Omental fat pad (tissue), 3 donors: ENCODE measurements at regions not wholly inside any gene's neighbourhood (a gene's known extent, or its start where the extent isn't known, plus 50 kb on each side); places are given as distances from the start of the nearest gene placed in this dataset.
"Not testable (repeated sequence)": the region's sequence is repeated elsewhere in the genome, so short reads cannot be mapped to it uniquely, and the experiment has no call there.

ENCODE experiments used
- ATAC-seq: fragments of 150-250 bp; one replicate; pipeline ENCODE4 v1.9.1; 2016; ENCODE audit warnings: mild to moderate bottlenecking, moderate library complexity; ENCODE audit not compliant: low FRiP score
- DNase-seq: peaks from one replicate; pipeline ENCODE4 v3.0.0-alpha.2; 2019; ENCODE audit warnings: low spot score
- CTCF ChIP-seq, 3 donors: fragments of 450-650 bp; IDR thresholded peaks; one replicate each; pipeline ENCODE4 v1.5.1; 2016 to 2017; ENCODE audit warnings: antibody characterized with exemption in 3 of 3, mild to moderate bottlenecking in 3 of 3, moderate library complexity in 2 of 3

GRCh38 chr15:23763021-23763420 lies 75.9 kb upstream of the NDN start:
- TF ChIP-seq CTCF (IDR thresholded peaks at IDR 0.05) = no peak
- no peak for DNase-seq
- ATAC-seq = no peak

DNA sequence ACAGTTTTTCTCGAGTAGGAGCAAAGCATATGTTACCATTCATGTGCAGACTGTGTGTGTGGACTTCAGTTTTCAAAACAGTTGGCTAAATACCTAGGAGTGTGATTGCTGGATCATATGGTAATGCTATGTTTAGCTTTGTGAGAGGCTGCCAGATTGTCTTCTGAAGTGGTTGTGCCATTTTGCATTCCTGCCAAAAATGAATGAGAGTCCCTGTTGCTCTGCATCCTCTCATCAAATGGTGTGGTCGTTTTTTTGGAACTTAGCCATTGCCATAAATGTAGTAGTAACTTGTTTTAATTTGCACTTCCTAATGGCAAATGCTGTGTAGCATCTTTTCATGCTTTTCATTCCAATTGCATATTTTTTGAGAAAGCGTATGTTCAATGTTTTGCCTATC lies 77.2 kb upstream of the NDN start:
- DNase-seq = no peak
- TF ChIP-seq CTCF (IDR thresholded peaks at IDR 0.05) = no peak
- no peak for ATAC-seq

DNA sequence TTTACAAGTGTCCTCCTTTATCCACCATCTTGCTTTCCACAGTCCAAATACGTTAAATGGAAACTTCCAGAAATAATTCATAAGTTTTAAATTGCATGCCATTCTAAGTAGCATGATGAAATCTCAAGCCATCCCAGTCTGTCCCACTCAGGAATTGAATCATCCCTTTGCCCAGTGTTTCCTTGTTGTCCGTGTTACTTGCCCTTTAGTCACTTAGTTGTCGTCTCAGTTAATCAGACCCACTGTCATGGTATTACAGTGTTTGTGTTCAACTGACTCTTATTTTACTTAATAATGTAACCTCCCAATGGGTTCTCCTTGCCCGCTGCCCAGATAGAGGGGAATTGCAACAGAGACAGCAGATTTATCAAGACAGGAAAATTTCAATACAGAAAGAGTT lies 77.6 kb upstream of the NDN start:
- TF ChIP-seq CTCF (IDR thresholded peaks at IDR 0.05) = no peak
- no peak for ATAC-seq
- DNase-seq = no peak

- ATAC-seq, DNase-seq: not testable (repeated sequence)
Observed at GRCh38 chr15:23766779-23767178, 79.7 kb upstream of the NDN start.

DNA sequence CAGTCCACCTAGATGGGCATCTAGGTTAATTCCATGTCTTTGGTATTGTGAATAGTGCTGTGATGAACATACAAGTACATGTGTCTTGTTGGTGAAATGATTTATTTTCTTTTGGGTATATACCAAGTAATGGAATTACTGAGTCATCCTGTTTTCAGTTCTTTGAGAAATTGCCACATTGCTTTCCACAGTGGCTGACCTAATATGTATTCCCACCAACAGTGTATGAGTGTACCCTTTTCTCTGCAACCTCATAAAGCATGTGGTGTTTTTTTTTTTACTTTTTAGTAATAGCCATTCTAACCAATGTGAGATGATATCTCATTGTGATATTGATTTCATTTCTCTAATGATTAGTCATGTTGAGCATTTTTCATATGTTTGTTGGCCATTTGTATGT lies 86.0 kb upstream of the NDN start:
- TF ChIP-seq CTCF (IDR thresholded peaks at IDR 0.05) = no peak
- ATAC-seq = no peak
- no peak for DNase-seq

- no peak for DNase-seq
- no peak for ATAC-seq
- TF ChIP-seq CTCF (IDR thresholded peaks at IDR 0.05) = no peak
Observed at GRCh38 chr15:23787346-23788105, 100.4 kb upstream of the NDN start.

- DNase-seq = no peak
- no peak for TF ChIP-seq CTCF (IDR thresholded peaks at IDR 0.05)
- no peak for ATAC-seq
Observed at GRCh38 chr15:23793191-23793680, 106.1 kb upstream of the NDN start.
